GM19324 (cell line): ENCODE measurements at regions not wholly inside any gene's neighbourhood (a gene's known extent, or its start where the extent isn't known, plus 50 kb on each side); places are given as distances from the start of the nearest gene placed in this dataset.

Experiments used
- ATAC-seq: cut with Tn5 transposase; IDR thresholded peaks from one replicate; pipeline ENCODE4 v1.9.1; 2021; ENCODE audit warnings: mild to moderate bottlenecking, moderate library complexity; ENCODE audit not compliant: unreplicated experiment, low FRiP score

DNA sequence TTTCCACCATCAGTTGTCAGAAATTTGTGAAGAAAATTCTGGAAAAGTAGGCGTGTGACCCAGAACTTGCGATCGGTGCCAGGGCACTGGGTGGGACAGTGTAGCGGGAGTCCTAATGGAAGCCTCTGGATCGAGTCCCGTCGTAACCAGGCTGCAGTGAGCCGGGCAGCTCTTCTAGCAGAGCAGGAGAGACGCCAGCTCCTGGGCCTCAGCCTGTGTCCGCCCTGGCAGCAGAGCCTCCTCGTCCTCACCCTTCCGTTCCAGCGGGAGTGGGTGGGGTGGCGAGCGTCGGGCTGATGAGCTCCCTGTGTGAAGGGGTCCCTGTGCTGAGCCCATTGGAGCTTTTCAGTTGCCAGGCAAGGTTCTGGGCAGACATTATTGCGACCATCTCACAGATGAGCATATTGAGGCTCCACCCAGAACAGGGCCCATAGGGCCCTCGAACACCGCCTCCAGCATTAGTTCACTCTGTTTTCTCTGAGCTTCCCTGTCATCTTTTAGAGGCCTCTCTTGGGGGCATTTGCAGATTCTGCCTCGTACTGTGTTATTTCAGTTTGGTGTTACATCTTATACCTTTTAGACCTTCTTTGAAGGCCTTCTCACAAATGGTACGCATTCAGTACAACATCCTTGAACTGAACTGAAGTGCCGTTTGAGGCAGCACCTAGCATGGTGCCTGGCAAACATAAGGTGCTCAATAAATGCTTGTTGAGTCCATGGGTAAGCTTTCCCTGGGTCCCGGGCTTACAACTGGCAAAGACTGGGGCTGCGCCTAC lies 207.1 kb upstream of the CIBAR2 start:
- no peak for ATAC-seq

DNA sequence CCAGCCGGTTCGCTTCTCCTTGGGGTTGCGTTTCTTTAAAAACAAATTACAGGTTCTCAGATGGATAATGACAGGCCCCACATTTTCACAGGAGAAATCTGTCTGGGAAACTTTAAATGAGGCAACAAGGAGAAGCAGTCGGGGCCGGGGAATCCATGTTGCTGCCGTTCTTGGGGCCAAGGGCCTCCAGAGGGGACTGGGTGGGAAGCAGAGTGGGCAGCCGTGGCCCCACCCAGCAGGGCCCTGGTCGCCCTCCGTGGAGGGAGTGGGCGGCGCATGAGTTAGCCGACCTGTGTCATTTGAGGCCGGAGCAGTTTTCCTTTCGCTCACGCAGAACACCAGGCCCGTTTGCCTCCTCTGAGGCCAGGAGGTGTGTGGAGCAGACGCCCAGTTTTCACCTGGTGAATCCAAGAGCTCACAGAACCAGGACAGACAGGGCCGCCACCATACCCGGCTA lies 207.7 kb upstream of the CIBAR2 start:
- no peak for ATAC-seq

GRCh38 chr16:85320677-85321385 lies 208.6 kb upstream of the CIBAR2 start:
- ATAC-seq: no peak

GRCh38 chr16:85321509-85322271 lies 209.4 kb upstream of the CIBAR2 start:
- no peak for ATAC-seq

DNA sequence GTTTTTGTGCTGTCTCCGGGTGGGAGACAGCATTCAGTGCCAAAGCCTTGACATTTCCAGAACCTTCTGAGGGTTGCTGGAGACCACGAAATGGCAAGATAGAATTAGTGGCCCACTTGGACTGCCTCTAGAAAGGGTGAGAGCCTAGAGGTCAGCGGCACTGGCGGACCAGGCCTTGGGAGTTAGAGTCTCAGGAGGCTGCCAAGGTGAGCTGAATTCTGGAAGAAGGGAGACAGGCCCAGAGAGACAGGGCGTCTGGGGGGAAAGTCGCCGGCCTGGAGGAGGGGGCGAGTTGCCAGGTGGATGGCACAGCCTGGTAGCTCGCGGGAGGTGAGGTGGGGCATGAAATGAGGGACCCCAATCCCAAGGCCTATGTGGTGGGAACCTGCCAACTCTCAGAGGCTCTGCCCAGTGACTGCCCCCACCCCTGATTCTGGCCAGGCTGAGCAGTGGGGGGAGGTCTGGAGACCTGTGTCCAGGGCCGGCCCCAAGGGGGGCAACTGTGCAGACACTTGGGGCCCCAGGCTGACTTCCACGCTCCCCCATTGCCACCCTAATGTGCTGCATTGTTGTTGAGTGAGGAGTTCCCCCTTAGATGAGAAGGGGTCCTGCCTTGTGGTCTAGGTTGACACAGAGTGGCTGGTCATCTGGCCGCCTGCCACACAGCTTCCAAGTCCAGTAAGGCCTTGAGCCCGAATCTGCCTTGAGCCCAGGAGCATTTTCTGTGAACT lies 211.1 kb upstream of the CIBAR2 start:
- ATAC-seq: no peak

DNA sequence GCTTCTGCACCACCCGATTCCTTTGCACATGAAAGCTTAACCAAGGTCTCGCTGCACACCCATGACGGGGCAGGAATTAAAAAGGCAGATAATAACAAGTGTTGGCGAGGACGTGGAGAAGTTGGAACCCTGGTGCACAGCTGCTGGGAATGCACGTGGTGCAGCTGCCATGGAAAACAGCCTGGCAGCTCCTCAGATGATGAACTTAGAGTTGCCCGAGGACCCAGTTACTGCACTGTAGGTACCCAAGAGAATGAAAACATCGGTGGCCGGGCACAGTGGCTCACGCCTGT lies 211.6 kb upstream of the CIBAR2 start:
- no peak for ATAC-seq

- ATAC-seq: no peak
These were observed 212.2 kb upstream of the CIBAR2 start for GRCh38 chr16:85324488-85324887.

DNA sequence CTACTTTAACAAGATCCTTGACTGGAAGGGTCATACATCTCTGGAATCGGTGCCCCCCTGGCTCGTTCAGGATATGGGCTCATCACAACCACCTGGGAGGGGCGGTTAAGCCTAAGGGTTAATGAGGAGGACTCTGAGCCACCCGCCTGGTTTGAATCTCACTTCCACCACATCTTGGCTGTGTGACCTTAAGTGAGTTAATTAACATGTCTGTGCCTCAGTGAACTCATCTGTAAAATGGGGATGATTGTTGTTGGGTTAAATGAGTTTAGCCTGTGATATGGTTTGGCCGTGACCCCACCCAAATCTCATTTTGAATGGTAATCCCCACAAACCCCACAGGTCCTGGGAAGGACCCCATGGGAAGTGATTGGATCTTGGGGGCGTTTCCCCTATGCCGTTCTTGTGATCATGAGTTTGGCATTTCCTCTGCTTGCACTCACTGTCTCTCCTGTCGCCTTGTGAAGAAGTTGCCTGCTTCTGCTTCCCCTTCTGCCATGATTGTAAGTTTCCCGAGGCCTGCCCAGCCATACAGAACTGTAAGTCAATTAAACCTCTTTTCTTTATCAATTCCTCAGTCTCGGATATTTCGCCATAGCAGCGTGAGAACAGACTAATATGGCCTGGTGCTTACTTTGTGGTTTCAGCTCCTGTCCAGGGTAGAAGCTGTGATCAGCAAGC lies 214.0 kb upstream of the CIBAR2 start:
- no peak for ATAC-seq

- ATAC-seq: no peak
These were observed 214.5 kb upstream of the CIBAR2 start for GRCh38 chr16:85326794-85327181.

DNA sequence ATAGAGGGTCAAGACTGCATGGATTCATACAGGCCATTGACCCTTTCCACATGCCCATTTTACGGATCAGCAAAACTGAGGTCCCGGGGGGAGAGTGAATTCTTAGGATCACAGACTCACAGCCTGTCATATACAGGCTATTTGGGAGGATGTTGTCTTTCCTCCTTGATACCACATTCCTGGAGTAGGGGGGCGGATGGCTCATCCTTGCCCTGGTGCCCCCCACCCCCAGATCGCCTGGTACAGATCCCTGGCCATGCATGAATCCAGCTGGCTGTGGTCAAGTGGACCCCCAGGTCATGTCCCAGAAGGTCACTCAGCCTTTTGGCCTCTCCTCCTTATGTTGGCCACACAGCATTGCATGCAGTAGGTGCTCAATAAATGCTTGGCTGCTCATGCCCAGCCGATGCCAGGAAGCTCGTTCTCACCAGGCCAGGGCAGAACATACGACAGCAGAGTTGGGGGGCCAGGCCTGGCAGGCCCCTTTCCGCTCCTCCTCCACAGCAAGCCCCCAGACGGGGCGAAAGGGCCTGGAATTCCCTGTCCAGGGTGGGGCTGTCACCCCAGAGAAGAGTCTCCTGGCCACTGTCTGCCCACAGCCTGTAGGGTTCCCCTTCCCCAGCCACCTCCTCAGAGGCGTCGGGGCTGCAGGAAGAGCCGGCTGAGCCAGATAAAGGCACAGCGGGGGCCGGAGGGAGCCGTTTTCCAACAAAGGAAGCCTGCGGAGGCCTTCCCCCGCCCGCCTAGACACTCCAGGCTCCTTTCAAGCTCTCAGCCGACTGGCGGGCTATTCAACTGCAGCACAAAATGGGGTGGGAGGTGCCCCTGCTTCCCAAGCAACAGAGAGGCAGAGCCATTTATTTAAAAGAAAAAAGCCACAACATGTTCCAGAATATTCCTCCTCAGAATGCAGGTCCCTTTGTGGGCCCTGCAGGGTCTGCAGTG lies 215.7 kb upstream of the CIBAR2 start:
- ATAC-seq: no peak

DNA sequence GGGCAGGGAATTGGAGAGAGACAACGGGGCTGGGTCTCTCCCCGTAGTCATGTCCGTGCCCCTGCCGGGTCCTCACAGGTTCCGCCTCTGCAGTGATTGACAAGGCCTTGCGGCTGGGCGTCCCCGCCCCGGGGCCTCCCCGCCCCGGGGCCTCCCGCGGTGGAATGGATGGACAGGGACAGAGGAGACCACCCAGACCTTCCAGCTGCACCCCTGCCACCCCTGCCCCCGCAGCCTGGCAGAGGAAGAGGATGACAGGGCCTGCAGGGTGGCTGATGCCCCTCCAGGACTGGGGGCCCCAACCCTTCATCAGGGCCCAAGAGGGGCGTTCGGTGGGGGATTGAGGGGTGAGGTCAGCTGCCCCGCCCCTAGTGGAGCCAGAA lies 216.4 kb upstream of the CIBAR2 start:
- ATAC-seq: no peak

- no peak for ATAC-seq
These were observed 217.0 kb upstream of the CIBAR2 start for GRCh38 chr16:85329059-85329812.

DNA sequence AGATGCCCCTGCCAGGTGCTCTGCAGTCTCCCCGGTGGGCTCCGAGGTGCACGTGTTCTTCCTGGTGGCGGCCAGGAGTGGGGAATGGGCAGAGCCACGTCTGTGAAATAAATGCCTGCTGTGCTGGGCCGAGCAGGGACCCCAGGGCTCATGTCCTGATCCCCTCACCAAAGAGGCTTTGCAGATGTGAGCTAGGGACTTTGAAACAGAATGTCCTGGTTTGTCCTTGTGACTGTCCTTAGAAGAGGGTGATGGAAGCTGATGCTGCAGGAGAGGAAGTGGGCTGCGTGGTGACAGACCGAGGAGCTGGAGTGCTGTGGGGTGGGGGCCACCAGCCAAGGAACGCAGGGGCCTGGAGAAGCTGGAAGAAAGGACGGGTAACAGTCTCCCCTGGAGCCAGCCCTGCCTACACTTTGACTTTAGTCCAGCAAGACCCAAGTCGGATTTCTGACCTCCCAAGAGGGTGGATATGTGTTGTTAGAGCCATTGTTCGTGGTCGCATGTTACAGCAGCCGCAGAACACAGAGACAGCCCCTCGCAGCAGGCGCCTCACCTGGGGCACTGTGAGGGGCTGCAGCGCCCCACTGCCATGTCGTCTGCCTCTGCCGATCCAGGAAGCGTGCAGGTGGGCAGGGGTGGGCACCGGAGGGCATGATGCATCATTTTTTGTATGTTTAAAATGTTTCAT lies 217.9 kb upstream of the CIBAR2 start:
- no peak for ATAC-seq

DNA sequence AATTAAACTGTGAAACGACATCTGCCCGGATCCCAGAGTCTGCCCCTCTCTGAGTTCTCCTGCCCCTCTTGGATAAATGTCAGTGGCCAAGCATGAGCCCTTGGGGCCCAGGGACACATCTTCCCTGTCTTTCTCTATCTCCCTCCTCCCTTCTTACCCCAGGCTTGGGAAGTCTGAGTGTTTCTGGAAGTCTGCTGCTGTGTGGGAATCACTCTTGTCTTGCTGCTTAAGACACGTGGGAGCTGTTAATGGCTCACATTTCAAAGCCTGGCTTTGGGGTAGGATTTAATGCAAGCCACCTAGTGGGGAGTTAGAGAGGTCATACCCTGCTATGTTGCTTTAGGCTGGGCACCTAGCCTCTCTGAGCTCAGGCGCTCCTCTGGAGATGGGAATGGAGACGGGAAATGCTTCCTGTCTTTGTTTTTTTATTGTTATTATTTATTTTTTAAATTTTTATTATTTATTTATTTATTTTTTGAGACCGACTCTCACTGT lies 218.5 kb upstream of the CIBAR2 start:
- no peak for ATAC-seq

DNA sequence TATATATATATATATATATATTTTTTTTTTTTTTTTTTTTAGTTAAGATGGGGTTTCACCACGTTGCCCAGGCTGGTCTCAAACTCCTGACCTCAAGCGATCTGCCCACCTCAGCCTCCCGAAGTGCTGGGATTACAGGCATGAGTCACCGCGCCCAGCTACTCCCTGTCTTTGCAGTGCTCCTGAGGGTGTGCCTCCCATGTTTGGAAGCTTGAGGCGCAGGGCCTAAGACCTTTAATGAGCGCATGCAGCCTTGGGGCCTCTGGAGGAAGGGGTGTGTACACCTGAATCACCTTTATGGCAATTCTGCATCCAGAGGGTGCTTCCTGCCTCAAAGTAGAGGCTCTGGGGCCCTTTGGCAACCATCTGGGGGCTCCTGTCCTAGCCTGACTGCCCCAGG lies 219.4 kb upstream of the CIBAR2 start:
- no peak for ATAC-seq

DNA sequence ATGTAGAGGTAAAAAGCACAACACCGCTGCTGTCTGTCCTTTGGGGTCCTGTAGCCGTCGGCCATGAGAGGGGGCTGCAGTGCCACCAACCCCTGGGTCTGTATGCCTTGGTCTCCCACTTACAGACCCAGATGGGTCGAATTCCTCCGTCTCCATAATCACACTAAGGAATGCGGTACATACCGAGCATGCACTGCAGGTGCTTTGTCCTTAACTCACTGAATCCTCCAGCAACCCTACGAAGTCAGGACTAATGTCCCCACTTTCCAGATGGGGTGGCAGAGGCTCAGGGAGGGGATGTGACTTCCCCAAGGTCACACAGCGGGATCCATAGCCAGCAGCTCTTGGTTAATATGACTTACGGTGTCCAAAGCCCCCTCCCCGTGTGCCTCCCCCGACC lies 219.9 kb upstream of the CIBAR2 start:
- ATAC-seq: no peak

- ATAC-seq: no peak
These were observed 221.1 kb upstream of the CIBAR2 start for GRCh38 chr16:85333337-85333736.
